ENCODE measurements at regions not wholly inside any gene's neighbourhood (a gene's known extent, or its start where the extent isn't known, plus 50 kb on each side); places are given as distances from the start of the nearest gene placed in this dataset.

- Mint-ChIP-seq H3K27ac (ENCODE audit: unreplicated experiment) (no peak overlapping the region), H3K9me3 (ENCODE audit: low read depth, unreplicated experiment) (peaks cover 8% of the 10 kb centered on the region), H3K27me3 (ENCODE audit: unreplicated experiment) (no peaks in the 10 kb centered on the region), H3K4me3 (ENCODE audit: low read depth, unreplicated experiment) (no peak overlapping the region), H3K36me3 (ENCODE audit: insufficient read depth, unreplicated experiment) (no peaks in the 10 kb centered on the region), H3K4me1 (ENCODE audit: low read depth, unreplicated experiment) (peaks cover 10% of the 10 kb centered on the region)
- no peak for DNase-seq
- CTCF ChIA-PET = interaction anchor here (0.5 to 1.3 kb wide), 4 partner anchors 13 to 37 kb away, joined by 3 to 4 read pairs (median 3); no protein-coding TSS in a partner anchor
- intact Hi-C loops (cut with micrococcal nuclease; ENCODE audit: unreplicated experiment) = no loop called here
- BruUV-seq (replicated peaks) = no TSS peak
- TF ChIP-seq CTCF (IDR thresholded peaks at IDR 0.05; ENCODE audit: unreplicated experiment) = no peak
Observed at GRCh38 chr10:58451193-58451889, 61.3 kb upstream of the BICC1 start.

- H3K36me3 Mint-ChIP-seq (ENCODE audit: insufficient read depth, unreplicated experiment) = no peaks in the 10 kb centered on the region
- peaks cover 14% of the 10 kb centered on the region for H3K9me3 Mint-ChIP-seq (ENCODE audit: low read depth, unreplicated experiment)
- BruUV-seq (replicated peaks) = no TSS peak
- peaks cover 10% of the 10 kb centered on the region for H3K4me1 Mint-ChIP-seq (ENCODE audit: low read depth, unreplicated experiment)
- no peaks in the 10 kb centered on the region for H3K27me3 Mint-ChIP-seq (ENCODE audit: unreplicated experiment)
- no peak overlapping the region for H3K27ac Mint-ChIP-seq (ENCODE audit: unreplicated experiment)
- TF ChIP-seq CTCF (IDR thresholded peaks at IDR 0.05; ENCODE audit: unreplicated experiment) = no peak
- no peak overlapping the region for H3K4me3 Mint-ChIP-seq (ENCODE audit: low read depth, unreplicated experiment)
- intact Hi-C loops (cut with micrococcal nuclease; ENCODE audit: unreplicated experiment) = no loop called here
- CTCF ChIA-PET = no interaction called here
- no peak for DNase-seq
Observed at GRCh38 chr10:58453105-58453504, 59.6 kb upstream of the BICC1 start.

GRCh38 chr10:58456179-58456578 is 56.5 kb upstream of the BICC1 start:
- peaks cover 9% of the 10 kb centered on the region for H3K4me1 Mint-ChIP-seq (ENCODE audit: low read depth, unreplicated experiment)
- no TSS peak for BruUV-seq (replicated peaks)
- intact Hi-C loops (cut with micrococcal nuclease; ENCODE audit: unreplicated experiment) = no loop called here
- CTCF ChIA-PET = no interaction called here
- no peak overlapping the region for H3K27ac Mint-ChIP-seq (ENCODE audit: unreplicated experiment)
- H3K36me3 Mint-ChIP-seq (ENCODE audit: insufficient read depth, unreplicated experiment) = no peaks in the 10 kb centered on the region
- no peak for DNase-seq
- no peak for TF ChIP-seq CTCF (IDR thresholded peaks at IDR 0.05; ENCODE audit: unreplicated experiment)
- peaks cover 11% of the 10 kb centered on the region for H3K9me3 Mint-ChIP-seq (ENCODE audit: low read depth, unreplicated experiment)
- no peak overlapping the region for H3K4me3 Mint-ChIP-seq (ENCODE audit: low read depth, unreplicated experiment)
- no peaks in the 10 kb centered on the region for H3K27me3 Mint-ChIP-seq (ENCODE audit: unreplicated experiment)

- Mint-ChIP-seq H3K27ac (ENCODE audit: unreplicated experiment) (no peak overlapping the region), H3K27me3 (ENCODE audit: unreplicated experiment) (no peaks in the 10 kb centered on the region), H3K4me1 (ENCODE audit: low read depth, unreplicated experiment) (no peaks in the 10 kb centered on the region), H3K36me3 (ENCODE audit: insufficient read depth, unreplicated experiment) (no peaks in the 10 kb centered on the region), H3K4me3 (ENCODE audit: low read depth, unreplicated experiment) (no peak overlapping the region), H3K9me3 (ENCODE audit: low read depth, unreplicated experiment) (peaks cover 13% of the 10 kb centered on the region)
- CTCF ChIA-PET = interaction anchor here (0.6 kb wide), 1 partner anchor 73 kb away, joined by 3 read pairs; no protein-coding TSS in a partner anchor
- intact Hi-C loops (cut with micrococcal nuclease; ENCODE audit: unreplicated experiment) = no loop called here
- DNase-seq = no peak
- no peak for TF ChIP-seq CTCF (IDR thresholded peaks at IDR 0.05; ENCODE audit: unreplicated experiment)
- no TSS peak for BruUV-seq (replicated peaks)
Observed at GRCh38 chr10:58457761-58458616, 54.7 kb upstream of the BICC1 start.
